Ishikawa (cell line): ENCODE measurements at regions not wholly inside any gene's neighbourhood (a gene's known extent, or its start where the extent isn't known, plus 50 kb on each side); places are given as distances from the start of the nearest gene placed in this dataset.

Experiments used
- CEBPB ChIP-seq: IDR thresholded peaks from 2 replicates; pipeline ENCODE4 v1.6.1; 2012
- CREB1 ChIP-seq: IDR thresholded peaks from 2 replicates; pipeline ENCODE4 v1.6.1; 2012; ENCODE audit warnings: low read depth
- EGR1 ChIP-seq: IDR thresholded peaks from 2 replicates; pipeline ENCODE4 v1.6.1; 2012
- EP300 ChIP-seq: IDR thresholded peaks from 2 replicates; pipeline ENCODE4 v1.6.1; 2012; ENCODE audit warnings: borderline replicate concordance
- FOXM1 ChIP-seq: IDR thresholded peaks from 2 replicates; pipeline ENCODE4 v1.6.1; 2012; ENCODE audit warnings: low read depth, borderline replicate concordance
- NFIC ChIP-seq: IDR thresholded peaks from 2 replicates; pipeline ENCODE4 v1.6.1; 2012
- RAD21 ChIP-seq: IDR thresholded peaks from 2 replicates; pipeline ENCODE4 v1.6.1; 2012; ENCODE audit warnings: low read depth
- TAF1 ChIP-seq: IDR thresholded peaks from 2 replicates; pipeline ENCODE4 v1.6.1; 2012; ENCODE audit warnings: low read depth, mild to moderate bottlenecking
- TCF12 ChIP-seq: IDR thresholded peaks from 2 replicates; pipeline ENCODE4 v1.6.1; 2012; ENCODE audit warnings: low read depth
- TEAD4 ChIP-seq: IDR thresholded peaks from 2 replicates; pipeline ENCODE4 v1.6.1; 2012
- YY1 ChIP-seq: IDR thresholded peaks from 2 replicates; pipeline ENCODE4 v1.6.1; 2012; ENCODE audit warnings: low read depth
- ZBTB7A ChIP-seq: IDR thresholded peaks from 2 replicates; pipeline ENCODE4 v1.6.1; 2012; ENCODE audit warnings: low read depth
- TF ChIP-seq, protein P1 (sequence below): IDR thresholded peaks from 2 replicates; pipeline ENCODE4 v1.6.1; 2012; ENCODE audit warnings: low read depth, mild to moderate bottlenecking
- TF ChIP-seq, protein P2 (sequence below): IDR thresholded peaks from 2 replicates; pipeline ENCODE4 v1.6.1; 2012
- TF ChIP-seq, protein P3 (sequence below): IDR thresholded peaks from 2 replicates; pipeline ENCODE4 v1.6.1; 2012

DNA sequence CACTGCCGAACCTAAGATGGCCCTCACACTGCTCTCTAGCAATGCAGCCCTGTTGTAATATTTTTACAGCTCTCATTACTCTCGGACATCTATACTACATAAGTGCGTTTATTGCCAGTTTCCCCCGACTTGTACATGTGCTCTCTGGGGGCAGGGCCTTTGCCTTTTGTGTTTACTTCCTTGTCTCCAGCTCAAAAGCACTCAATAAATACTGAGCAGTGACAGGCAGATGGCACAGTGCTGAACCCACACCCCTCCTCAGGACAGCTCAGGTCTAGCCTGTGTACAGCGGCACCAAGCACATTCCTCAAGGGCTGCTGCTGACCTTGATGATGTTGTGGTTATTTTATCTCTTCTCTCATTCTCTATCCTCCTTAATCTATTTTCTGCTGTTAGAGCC is 68.0 kb upstream of the ELMO1 start:
- no peak for TF ChIP-seq TAF1
- TF ChIP-seq, protein P1, sequence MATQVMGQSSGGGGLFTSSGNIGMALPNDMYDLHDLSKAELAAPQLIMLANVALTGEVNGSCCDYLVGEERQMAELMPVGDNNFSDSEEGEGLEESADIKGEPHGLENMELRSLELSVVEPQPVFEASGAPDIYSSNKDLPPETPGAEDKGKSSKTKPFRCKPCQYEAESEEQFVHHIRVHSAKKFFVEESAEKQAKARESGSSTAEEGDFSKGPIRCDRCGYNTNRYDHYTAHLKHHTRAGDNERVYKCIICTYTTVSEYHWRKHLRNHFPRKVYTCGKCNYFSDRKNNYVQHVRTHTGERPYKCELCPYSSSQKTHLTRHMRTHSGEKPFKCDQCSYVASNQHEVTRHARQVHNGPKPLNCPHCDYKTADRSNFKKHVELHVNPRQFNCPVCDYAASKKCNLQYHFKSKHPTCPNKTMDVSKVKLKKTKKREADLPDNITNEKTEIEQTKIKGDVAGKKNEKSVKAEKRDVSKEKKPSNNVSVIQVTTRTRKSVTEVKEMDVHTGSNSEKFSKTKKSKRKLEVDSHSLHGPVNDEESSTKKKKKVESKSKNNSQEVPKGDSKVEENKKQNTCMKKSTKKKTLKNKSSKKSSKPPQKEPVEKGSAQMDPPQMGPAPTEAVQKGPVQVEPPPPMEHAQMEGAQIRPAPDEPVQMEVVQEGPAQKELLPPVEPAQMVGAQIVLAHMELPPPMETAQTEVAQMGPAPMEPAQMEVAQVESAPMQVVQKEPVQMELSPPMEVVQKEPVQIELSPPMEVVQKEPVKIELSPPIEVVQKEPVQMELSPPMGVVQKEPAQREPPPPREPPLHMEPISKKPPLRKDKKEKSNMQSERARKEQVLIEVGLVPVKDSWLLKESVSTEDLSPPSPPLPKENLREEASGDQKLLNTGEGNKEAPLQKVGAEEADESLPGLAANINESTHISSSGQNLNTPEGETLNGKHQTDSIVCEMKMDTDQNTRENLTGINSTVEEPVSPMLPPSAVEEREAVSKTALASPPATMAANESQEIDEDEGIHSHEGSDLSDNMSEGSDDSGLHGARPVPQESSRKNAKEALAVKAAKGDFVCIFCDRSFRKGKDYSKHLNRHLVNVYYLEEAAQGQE, result no peak
- no peak for TF ChIP-seq CEBPB

DNA sequence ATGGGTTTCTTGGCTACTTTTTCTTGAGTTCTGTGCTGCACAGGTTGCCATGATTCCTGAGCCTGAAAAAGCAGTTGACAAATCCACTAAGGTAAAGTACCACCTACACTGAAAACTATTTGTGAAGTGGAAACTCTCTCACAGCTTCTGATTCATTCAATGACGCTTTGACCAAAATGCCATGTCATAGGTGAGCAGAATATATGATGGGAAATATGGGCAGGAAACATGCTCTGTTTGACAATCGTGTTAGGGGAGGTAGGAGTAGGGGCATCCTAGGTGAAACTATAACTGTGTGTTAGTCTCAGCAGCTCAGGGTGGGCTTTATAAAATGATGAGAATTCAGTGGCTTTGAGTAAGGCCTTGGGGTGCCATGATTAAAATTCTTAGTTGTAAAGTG is 69.6 kb upstream of the ELMO1 start:
- no peak for TF ChIP-seq EP300
- TF ChIP-seq, protein P2, sequence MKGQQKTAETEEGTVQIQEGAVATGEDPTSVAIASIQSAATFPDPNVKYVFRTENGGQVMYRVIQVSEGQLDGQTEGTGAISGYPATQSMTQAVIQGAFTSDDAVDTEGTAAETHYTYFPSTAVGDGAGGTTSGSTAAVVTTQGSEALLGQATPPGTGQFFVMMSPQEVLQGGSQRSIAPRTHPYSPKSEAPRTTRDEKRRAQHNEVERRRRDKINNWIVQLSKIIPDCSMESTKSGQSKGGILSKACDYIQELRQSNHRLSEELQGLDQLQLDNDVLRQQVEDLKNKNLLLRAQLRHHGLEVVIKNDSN, result no peak
- no peak for TF ChIP-seq FOXM1
- TF ChIP-seq, protein P3, sequence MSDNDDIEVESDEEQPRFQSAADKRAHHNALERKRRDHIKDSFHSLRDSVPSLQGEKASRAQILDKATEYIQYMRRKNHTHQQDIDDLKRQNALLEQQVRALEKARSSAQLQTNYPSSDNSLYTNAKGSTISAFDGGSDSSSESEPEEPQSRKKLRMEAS, result no peak
- no peak for TF ChIP-seq ZBTB7A
- no peak for TF ChIP-seq TCF12
- no peak for TF ChIP-seq RAD21
- no peak for TF ChIP-seq EGR1
- TF ChIP-seq CREB1, result no peak
- TF ChIP-seq TAF1, result no peak
- TF ChIP-seq, protein P1, result no peak

DNA sequence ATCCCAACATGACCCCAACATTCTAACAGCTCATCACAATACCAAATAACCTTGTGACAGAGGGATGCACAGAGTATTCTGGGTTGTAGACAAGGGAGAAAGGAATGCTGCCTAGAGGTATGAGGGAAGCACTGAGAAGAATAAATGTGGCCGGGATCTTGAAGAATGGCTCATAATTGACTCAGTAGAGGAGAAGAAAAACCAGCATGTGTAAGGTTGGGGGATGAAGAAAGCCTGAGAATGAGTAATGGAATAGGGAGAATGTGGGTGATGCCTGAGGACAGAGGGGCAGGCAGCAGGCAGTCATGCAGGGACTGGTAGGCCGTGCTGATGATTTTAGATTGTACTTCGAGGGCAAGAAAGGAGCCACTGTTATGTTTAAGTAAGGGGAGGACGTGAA is 75.4 kb upstream of the ELMO1 start:
- no peak for TF ChIP-seq RAD21
- TF ChIP-seq, protein P3, result no peak
- no peak for TF ChIP-seq TEAD4
- TF ChIP-seq EGR1, result no peak
- TF ChIP-seq EP300, result no peak
- no peak for TF ChIP-seq TAF1
- TF ChIP-seq CEBPB, result no peak
- no peak for TF ChIP-seq CREB1
- TF ChIP-seq, protein P1, result no peak
- TF ChIP-seq NFIC, result no peak
- no peak for TF ChIP-seq FOXM1
- no peak for TF ChIP-seq ZBTB7A
- TF ChIP-seq, protein P2, result no peak
- no peak for TF ChIP-seq TCF12
- no peak for TF ChIP-seq YY1

DNA sequence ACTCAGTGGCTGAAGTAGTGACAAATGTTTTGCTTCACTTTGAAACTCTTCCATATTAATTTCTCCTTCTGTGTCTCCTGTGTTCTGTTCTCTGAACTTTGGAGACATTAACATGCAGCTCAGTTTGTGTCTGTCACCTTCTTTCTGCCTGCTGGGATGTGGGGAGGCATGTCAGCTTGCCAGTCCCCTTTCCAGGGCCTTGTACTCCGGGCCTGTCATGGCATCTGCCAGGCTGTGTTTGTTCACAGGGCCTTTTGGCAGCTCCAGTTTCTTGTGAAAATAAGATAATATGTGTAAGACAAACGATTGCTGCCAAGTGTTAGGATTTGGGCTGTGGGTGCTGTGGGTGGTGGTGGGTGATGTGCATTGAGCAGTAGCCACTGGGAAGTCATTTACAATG is 76.1 kb upstream of the ELMO1 start:
- TF ChIP-seq, protein P2, result no peak
- TF ChIP-seq TAF1 (no peak), TEAD4 (no peak), CREB1 (no peak)

DNA sequence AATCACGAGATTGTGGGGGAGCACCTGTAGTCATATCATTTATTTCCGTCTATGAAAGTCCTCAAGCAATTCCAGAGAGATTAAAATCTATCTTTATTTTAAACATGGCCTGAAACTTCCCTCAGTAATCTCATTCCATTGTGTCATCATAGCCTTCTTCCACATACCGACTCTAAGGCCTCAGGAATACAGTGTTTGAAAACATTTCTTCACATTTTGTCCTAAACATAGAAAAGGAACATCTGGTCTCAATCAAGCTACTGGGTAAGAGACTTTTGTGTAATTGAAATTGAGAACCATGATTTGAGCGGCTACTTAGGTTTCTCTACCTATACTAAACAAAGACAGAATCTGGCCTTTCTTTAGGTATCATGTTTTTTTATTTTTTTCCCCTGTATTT is 78.0 kb upstream of the ELMO1 start:
- no peak for TF ChIP-seq ZBTB7A
- TF ChIP-seq CREB1, result no peak
- TF ChIP-seq NFIC, result no peak
- no peak for TF ChIP-seq CEBPB
- TF ChIP-seq, protein P2, result no peak
- TF ChIP-seq TEAD4, result no peak
- TF ChIP-seq EP300, result no peak
- no peak for TF ChIP-seq EGR1
